GM11168 (cell line): ENCODE measurements at regions not wholly inside any gene's neighbourhood (a gene's known extent, or its start where the extent isn't known, plus 50 kb on each side); places are given as distances from the start of the nearest gene placed in this dataset.
"Not testable (repeated sequence)": the region's sequence is repeated elsewhere in the genome, so short reads cannot be mapped to it uniquely, and the experiment has no call there.

Source experiments
- in situ Hi-C: fragments of 300-500 bp; cut with MboI; formaldehyde crosslinking; loops from one replicate; pipeline ENCODE4 v1.12.0; 2022; ENCODE audit warnings: low sequenced_read_pairs; ENCODE audit not compliant: unreplicated experiment

DNA sequence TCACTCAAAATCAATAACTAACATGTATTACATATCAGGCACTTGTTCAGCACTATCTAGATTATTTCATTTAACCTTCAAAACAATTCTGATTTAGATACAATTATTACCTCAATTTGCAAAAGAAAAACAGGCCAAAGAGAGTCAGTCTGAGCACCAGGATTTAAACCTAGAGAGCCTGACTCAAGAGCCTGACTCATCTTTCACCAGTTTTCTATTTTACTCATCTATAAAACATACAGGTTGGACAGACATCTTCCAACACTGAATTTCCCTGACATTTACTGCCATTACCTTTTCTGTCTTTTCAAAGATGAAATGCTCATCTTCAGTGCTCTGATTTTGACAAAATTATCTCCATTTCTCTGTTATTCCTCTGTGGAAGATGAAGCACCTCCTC is 116.5 kb downstream of the MRPL39 start:
- in situ Hi-C loops = no loop called here

- in situ Hi-C loops = no loop called here
Observed at GRCh38 chr21:25489673-25490072, 117.6 kb downstream of the MRPL39 start.

DNA sequence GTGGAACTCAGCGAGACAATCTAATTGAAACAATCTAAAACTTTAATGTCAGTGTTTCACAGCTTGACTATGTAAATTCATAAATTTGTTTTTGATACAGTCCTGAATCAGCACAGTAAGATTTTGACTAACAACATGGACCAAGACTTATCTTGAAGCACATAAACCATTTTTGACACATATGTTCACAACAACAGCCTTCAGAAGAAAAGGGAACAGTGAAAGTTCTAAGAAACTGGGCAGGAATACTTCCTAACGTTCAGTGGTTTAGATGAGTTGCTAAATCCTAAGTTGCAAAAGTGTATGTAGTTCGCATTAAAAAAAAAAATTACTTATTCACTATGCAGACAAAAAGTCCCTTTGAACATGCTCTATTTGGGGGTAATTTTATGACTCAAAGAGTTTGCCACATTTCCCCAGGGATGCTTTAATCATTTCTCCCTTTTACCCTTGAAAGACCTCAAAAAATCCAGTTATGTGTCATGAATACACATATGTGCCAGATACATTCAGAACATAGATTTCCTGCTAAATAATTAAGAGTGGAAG is 120.2 kb downstream of the MRPL39 start:
- in situ Hi-C loops = no loop called here

DNA sequence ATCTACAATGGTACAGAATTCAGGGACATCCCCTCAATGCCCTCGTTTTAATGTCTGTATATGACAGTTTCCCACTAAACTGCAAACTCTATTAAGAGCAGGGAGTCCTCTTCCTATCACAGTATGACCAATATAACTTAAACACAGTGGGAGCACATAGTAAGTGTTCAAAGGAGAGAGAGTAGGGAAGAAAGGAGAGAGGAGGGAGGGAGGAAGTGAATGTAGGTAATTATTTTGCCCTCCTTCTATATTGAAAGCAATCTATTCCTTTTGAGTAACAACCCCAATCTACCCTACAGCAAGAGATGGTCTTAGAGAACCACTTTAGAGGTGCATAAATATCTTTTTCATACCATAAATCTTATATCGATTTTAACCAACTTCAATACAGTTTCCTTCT is 121.4 kb downstream of the MRPL39 start:
- in situ Hi-C loops = no loop called here

- in situ Hi-C loops = no loop called here
Observed at GRCh38 chr21:25467896-25468295, 139.4 kb downstream of the MRPL39 start.

GRCh38 chr21:25467071-25467470 is 140.2 kb downstream of the MRPL39 start:
- in situ Hi-C loops = not testable (repeated sequence)

GRCh38 chr21:25466470-25466869 is 140.8 kb downstream of the MRPL39 start:
- in situ Hi-C loops = no loop called here

DNA sequence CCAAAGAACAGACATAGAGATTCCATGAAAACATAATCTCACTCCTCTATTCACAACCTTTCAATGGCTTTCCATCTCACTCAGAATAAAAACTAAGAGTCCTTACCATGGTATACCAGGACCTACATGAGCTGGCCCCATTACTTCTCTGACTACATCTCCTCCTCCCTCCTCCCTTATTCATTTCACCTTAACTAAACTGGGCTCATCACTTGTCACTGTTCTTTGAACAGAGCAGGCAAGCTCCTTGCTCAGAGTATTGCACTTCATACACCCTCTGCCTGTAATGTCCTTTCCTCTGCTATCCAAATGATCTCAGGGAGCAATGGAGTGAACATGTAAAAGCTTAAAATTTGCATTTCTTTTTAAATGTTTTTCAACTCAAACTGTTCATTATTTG is 142.0 kb downstream of the MRPL39 start:
- in situ Hi-C loops = no loop called here

- in situ Hi-C loops = no loop called here
Observed at GRCh38 chr21:25464275-25464674, 143.0 kb downstream of the MRPL39 start.

DNA sequence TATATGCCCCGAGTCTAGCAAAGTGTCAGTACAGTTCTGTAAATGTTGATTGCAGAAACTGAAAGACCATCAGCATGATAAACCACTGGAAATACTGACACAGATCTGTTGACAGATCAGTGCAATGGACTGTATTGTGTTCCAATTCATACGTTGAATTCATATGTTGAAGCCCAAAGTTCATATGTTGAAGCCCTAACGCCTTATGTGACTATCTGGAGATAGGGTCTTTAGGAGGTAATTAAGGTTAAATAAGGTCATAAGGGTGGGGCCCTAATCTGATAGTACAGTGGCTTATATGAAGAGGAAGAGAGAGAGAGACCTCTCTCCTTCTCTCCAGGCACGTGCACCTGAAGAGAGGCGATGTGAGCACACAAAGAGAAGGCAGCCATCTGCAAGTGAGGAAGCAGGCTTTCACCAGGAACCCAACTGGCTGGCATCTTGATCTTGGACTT is 144.7 kb downstream of the MRPL39 start:
- in situ Hi-C loops = no loop called here

GRCh38 chr21:25461725-25462124 is 145.6 kb downstream of the MRPL39 start:
- in situ Hi-C loops = no loop called here

DNA sequence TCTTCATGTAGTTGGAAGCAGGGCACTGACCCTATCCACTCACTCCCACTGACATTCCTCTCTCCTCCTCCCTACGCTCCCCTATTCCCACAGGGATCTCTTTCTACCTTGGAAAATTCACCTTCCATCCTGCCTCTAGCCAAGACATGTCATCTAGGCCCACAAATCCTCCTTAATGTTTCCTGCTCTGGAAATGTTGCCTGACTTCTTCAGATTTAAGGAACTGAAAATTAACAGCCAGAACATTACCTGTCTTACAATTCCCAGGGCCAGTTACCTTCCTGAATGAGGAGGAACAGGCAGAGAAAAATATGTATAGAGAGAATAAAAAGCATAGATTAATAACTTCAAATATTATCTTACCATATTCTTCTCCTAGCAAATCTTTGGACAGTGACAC is 147.3 kb downstream of the MRPL39 start:
- in situ Hi-C loops = no loop called here

DNA sequence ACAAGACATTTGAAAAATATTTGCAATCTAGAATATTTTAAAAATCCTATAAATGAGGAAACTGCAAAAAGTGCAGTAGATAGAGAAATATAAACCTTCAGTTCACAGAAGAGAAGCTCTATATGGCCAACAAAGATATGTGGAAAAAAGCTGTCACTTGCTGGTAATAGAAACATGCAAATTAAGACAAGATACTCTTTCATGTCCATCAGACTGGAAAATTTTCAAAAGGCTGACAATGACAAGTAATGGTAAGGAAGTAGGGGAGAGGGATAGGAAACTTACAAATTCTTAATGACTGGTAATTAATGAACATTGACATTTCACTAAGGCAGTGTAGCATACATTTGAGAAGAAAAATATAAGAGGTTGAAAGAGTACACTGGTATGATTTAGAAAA is 147.9 kb downstream of the MRPL39 start:
- in situ Hi-C loops = no loop called here

- in situ Hi-C loops = no loop called here
Observed at GRCh38 chr21:25458484-25458883, 148.8 kb downstream of the MRPL39 start.

- in situ Hi-C loops = no loop called here
Observed at GRCh38 chr21:25457946-25458345, 149.3 kb downstream of the MRPL39 start.

- in situ Hi-C loops = no loop called here
Observed at GRCh38 chr21:25457411-25457810, 149.9 kb downstream of the MRPL39 start.

GRCh38 chr21:25456672-25457071 is 150.6 kb downstream of the MRPL39 start:
- in situ Hi-C loops = no loop called here

DNA sequence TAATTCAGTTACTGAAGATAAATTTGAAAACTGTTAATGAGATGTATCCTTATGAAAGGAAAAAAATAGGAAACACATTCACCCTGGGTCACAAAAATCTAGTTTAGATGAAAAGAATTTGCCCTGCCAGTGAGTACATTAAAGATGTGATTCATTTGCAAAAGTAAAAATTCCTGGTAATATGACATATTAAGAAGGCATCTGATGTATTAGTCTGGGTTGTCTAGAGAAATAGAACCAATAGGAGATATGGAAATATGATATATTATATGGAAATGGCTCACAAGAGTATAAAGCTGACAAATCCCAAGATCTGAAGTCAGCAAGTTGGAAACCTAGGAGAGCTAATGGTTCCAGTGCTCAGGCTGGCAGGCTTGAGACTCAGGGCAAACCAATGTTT is 153.8 kb downstream of the MRPL39 start:
- in situ Hi-C loops = no loop called here

DNA sequence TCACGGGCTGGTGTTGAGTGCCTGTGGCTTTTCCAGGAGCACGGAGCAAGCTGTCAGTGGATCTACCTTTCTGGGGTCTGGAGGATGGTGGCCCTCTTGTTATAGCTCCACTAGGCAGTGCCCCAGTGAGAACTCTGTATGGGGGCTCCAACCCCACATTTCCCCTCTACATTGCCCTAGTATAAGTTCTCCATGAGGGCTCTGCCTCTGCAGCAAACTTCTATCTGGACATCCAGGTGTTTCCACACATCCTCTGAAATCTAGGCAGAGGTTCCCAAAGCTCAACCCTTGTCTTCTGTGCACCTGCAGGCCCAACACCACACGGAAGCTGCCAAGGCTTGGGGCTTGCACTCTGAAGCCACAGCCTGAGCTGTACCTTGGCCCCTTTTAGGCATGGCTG is 157.3 kb downstream of the MRPL39 start:
- in situ Hi-C loops = no loop called here

DNA sequence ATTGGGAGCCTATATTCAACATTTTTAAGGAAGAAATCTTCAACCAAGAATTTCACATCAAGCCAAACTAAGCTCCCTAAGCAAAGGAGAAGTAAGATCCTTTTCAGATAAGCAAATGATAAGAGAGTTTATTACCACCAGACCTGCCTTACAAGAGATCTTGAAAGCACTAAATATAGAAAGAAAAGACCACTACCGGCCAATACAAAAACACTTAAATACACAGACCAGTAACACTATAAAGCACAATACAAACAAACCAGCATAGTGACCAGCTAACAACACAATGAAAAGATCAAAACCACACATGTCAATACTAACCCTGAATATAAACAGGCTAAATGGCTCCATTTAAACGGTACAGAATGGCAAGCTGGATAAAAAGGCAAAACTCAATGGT is 165.4 kb downstream of the MRPL39 start:
- in situ Hi-C loops = no loop called here

DNA sequence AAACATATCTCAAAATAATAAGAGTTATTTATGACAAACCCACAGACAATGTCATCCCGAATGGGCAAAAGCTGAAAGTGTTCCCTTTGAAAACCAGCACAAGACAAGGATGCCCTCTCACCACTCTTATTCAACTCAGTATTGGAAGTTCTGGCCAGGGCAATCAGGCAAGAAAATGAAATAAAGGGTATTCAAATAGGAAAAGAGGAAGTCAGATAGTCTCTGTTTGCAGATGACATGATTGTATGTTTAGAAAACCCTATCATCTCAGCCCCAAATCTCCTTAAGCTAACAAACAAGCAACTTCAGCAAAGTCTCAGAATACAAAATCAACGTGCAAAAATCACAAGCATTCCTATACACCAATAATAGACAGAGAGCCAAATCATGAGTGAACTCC is 169.8 kb downstream of the MRPL39 start:
- in situ Hi-C loops = not testable (repeated sequence)

- in situ Hi-C loops = no loop called here
Observed at GRCh38 chr21:25428537-25428936, 178.7 kb downstream of the MRPL39 start.

DNA sequence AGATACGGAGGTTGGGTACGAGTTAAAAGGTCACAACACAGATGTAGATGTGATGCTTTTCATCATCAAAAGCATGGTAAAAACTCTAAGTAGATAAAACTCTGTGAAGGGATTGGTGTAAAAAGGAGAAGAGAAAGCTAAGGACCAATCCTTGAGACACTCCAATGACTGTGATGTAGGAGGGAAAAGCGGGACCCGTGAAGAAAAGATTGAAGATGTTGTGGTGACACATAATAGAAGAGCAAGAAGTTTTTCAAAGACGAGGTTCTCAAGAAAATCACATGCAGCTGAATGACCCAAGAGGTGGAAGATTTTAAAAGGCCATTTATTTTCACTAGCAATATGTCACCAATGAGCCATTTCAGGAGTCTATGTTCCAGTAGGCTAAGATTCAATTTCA is 179.5 kb downstream of the MRPL39 start:
- in situ Hi-C loops = no loop called here
